ENCODE measurements at regions not wholly inside any gene's neighbourhood (a gene's known extent, or its start where the extent isn't known, plus 50 kb on each side); places are given as distances from the start of the nearest gene placed in this dataset.

DNA sequence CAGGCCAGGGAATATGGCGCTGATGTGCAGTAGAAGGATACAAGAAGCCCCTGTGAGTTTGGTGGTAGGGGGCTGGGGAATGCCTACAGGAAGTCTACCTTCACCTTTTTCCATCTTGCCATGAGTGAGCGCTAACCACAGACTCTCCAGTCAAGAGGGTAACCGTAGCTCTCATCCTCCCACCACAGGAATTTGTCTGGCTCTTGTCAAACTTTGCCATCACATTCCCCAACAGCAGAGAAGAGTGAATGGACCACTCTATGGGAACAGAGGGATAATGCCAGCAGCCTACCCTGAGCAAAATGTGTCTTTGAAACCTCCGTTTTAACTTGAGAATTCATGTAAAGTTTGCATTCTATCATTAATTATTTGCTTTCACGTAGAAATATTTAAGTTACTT lies 168.3 kb downstream of the NRP2 start:
- ATAC-seq (ENCODE audit: low FRiP score) (no peak), DNase-seq (no peak)
- H3K27me3 ChIP-seq (ENCODE audit: control insufficient read depth in 1 of 2, insufficient read depth in 2 of 2, low read length in 1 of 2), result no peaks in the 10 kb centered on the region
- intact Hi-C loops (cut with DNase I), result no loop called here
- H3K36me3 ChIP-seq (ENCODE audit: control insufficient read depth in 1 of 2, insufficient read depth in 2 of 2, low read length in 1 of 2), result no peaks in the 10 kb centered on the region
- H3K27ac ChIP-seq (ENCODE audit: low read depth in 1 of 2, low read length in 2 of 2), result no peak overlapping the region
- peaks cover 2% of the 10 kb centered on the region for H3K9me3 ChIP-seq (ENCODE audit: control insufficient read depth, low read length)
- no peak overlapping the region for H3K4me3 ChIP-seq (ENCODE audit: low read length in 2 of 2)
- no peaks in the 10 kb centered on the region for H3K4me1 ChIP-seq (ENCODE audit: control insufficient read depth in 1 of 2, insufficient read depth in 2 of 2, low read length in 2 of 2)
- WGBS, 2 donors, result 90 to 94% methylated on average over 5 of the region's 5 CpGs

DNA sequence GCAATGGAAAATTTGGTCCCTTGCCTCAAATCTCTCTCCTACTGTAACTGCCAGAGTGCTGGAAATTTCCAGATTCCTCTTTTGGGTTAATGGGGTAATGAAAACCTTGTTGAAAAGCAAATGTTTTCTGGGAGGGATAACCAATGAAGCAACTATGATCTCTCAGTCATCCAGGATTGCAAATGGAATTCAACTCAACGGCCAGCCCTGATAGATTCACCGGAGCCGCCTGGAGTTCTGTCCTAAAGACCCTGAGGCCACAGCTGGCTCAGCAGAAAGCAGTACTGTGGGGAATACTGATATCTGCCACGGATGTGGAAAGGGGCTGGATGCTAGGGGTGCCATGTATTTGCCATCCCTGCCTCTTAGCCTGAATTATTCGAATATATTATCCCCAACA lies 167.8 kb downstream of the NRP2 start:
- DNase-seq (no peak), ATAC-seq (ENCODE audit: low FRiP score) (no peak)
- Histone ChIP-seq H3K4me3 (ENCODE audit: low read length in 2 of 2) (no peak overlapping the region), H3K27ac (ENCODE audit: low read depth in 1 of 2, low read length in 2 of 2) (no peak overlapping the region), H3K4me1 (ENCODE audit: control insufficient read depth in 1 of 2, insufficient read depth in 2 of 2, low read length in 2 of 2) (no peaks in the 10 kb centered on the region), H3K27me3 (ENCODE audit: control insufficient read depth in 1 of 2, insufficient read depth in 2 of 2, low read length in 1 of 2) (no peaks in the 10 kb centered on the region), H3K36me3 (ENCODE audit: control insufficient read depth in 1 of 2, insufficient read depth in 2 of 2, low read length in 1 of 2) (no peaks in the 10 kb centered on the region), H3K9me3 (ENCODE audit: control insufficient read depth, low read length) (peaks cover 1% of the 10 kb centered on the region)
- intact Hi-C loops (cut with DNase I), result no loop called here
- 84 to 90% methylated on average over 5 of the region's 5 CpGs for WGBS, 2 donors

DNA sequence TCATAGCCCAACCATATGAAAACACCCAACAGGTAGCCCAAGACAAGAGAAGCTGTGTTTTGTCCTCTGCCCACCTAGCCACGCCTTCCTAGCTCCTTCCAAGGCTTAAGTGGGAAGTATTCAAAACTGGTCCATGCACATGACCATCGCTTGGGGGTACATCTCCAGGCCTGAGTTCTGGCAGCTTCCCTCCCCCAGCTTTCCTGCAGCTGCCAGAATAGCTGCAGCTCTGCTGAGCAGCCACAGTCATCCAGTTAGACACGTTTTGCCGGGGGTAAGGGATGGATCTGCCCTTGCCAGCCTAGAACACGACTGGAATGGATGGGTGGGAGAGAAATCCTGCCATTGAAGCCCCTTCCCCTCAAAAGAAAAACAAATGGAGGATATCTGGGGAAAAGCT lies 166.8 kb downstream of the NRP2 start:
- WGBS, 2 donors, result 53 to 55% methylated on average over 5 of the region's 5 CpGs
- Histone ChIP-seq H3K36me3 (ENCODE audit: control insufficient read depth in 1 of 2, insufficient read depth in 2 of 2, low read length in 1 of 2) (no peaks in the 10 kb centered on the region), H3K4me3 (ENCODE audit: low read length in 2 of 2) (no peak overlapping the region), H3K27ac (ENCODE audit: low read depth in 1 of 2, low read length in 2 of 2) (no peak overlapping the region), H3K27me3 (ENCODE audit: control insufficient read depth in 1 of 2, insufficient read depth in 2 of 2, low read length in 1 of 2) (no peaks in the 10 kb centered on the region), H3K4me1 (ENCODE audit: control insufficient read depth in 1 of 2, insufficient read depth in 2 of 2, low read length in 2 of 2) (no peaks in the 10 kb centered on the region), H3K9me3 (ENCODE audit: control insufficient read depth, low read length) (peaks cover 1% of the 10 kb centered on the region)
- ATAC-seq (ENCODE audit: low FRiP score) (no peak), DNase-seq (no peak)
- intact Hi-C loops (cut with DNase I), result no loop called here

DNA sequence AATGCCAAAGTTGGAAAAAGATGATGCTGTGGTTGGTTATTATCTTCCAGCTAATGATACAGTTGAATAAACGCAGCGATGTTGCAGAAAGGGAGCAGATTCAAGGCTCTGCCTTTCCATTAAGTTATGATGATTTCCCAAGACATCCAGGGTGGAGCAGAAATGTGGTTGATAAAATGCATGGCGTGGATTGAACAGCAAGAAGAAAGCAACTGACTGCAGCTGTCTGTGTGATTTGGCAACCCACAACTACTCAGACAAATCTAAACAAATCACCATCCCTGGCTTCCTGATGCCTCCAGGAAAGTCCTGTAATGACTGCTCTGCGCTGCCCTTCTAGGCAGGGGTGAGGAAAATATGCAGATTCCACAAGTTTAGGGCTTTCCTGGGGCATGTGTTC lies 166.3 kb downstream of the NRP2 start:
- DNase-seq (no peak), ATAC-seq (ENCODE audit: low FRiP score) (no peak)
- Histone ChIP-seq H3K9me3 (ENCODE audit: control insufficient read depth, low read length) (peaks cover 1% of the 10 kb centered on the region), H3K27ac (ENCODE audit: low read depth in 1 of 2, low read length in 2 of 2) (no peak overlapping the region), H3K36me3 (ENCODE audit: control insufficient read depth in 1 of 2, insufficient read depth in 2 of 2, low read length in 1 of 2) (no peaks in the 10 kb centered on the region), H3K4me1 (ENCODE audit: control insufficient read depth in 1 of 2, insufficient read depth in 2 of 2, low read length in 2 of 2) (no peaks in the 10 kb centered on the region), H3K4me3 (ENCODE audit: low read length in 2 of 2) (no peak overlapping the region), H3K27me3 (ENCODE audit: control insufficient read depth in 1 of 2, insufficient read depth in 2 of 2, low read length in 1 of 2) (no peaks in the 10 kb centered on the region)
- WGBS, 2 donors, result 89 to 90% methylated on average over 4 of the region's 4 CpGs
- intact Hi-C loops (cut with DNase I), result no loop called here
